Activated CD8-positive, alpha-beta T cell treated with anti-CD3 and anti-CD28 coated beads for 36 hours (primary cell): ENCODE measurements at regions not wholly inside any gene's neighbourhood (a gene's known extent, or its start where the extent isn't known, plus 50 kb on each side); places are given as distances from the start of the nearest gene placed in this dataset. TPM values are rescaled to one million over a fixed set of nuclear protein-coding genes. Genes with fewer than 3 reads are reported as not detected.
"Not testable (repeated sequence)": the region's sequence is repeated elsewhere in the genome, so short reads cannot be mapped to it uniquely, and the experiment has no call there.

ENCODE experiments used
- ATAC-seq: fragments of 200-7000 bp; cut with Tn5 transposase; one replicate; pipeline ENCODE4 v1.10.0; 2021; ENCODE audit warnings: mild to moderate bottlenecking, moderate library complexity
- CTCF ChIA-PET: fragments of 350-600 bp; sonication (Branson Sonifier 250); formaldehyde crosslinking; loops from one replicate; lab custom pipeline; 2021; ENCODE audit warnings: antibody characterized with exemption; lab: Charles Lee
- POLR2A ChIA-PET: fragments of 350-600 bp; sonication (Branson Sonifier 250); formaldehyde crosslinking; loops from one replicate; lab custom pipeline; 2021; ENCODE audit warnings: antibody characterized with exemption; lab: Charles Lee
- DNase-seq: peaks from one replicate; pipeline ENCODE4 v3.0.0-alpha.2; 2020
- H3K27ac Mint-ChIP-seq: one replicate; pipeline ENCODE4 v1.8.0; 2021; ENCODE audit warnings: mild to moderate bottlenecking, mixed read lengths
- H3K27me3 Mint-ChIP-seq: one replicate; pipeline ENCODE4 v1.8.0; 2021; ENCODE audit warnings: mixed read lengths
- H3K36me3 Mint-ChIP-seq: one replicate; pipeline ENCODE4 v1.8.0; 2021; ENCODE audit warnings: low read depth, mixed read lengths
- H3K4me1 Mint-ChIP-seq: one replicate; pipeline ENCODE4 v1.8.0; 2021; ENCODE audit warnings: low read depth, mixed read lengths
- H3K4me3 Mint-ChIP-seq: one replicate; pipeline ENCODE4 v1.8.0; 2021; ENCODE audit warnings: mild to moderate bottlenecking, moderate library complexity, mixed read lengths
- H3K9me3 Mint-ChIP-seq: one replicate; pipeline ENCODE4 v1.8.0; 2021; ENCODE audit warnings: mixed read lengths
- intact Hi-C: fragments of 100-400 bp; cut with micrococcal nuclease; formaldehyde crosslinking; loops from one replicate; pipeline ENCODE4 v1.10.0; 2022
- microRNA-seq: library from miRNA; unstranded; fragments of <30 nt; microRNA quantifications from one replicate; pipeline ENCODE4 v1.2.0, GENCODE V29; 2022; ENCODE audit warnings: borderline microRNAs expressed, borderline replicate concordance

- DNase-seq, H3K36me3 Mint-ChIP-seq, H3K4me3 Mint-ChIP-seq, POLR2A ChIA-PET, ATAC-seq, H3K4me1 Mint-ChIP-seq, CTCF ChIA-PET, H3K27ac Mint-ChIP-seq, H3K9me3 Mint-ChIP-seq, H3K27me3 Mint-ChIP-seq, intact Hi-C loops: not testable (repeated sequence)
Measured at GRCh38 chr16:70048083-70048482, 66.0 kb upstream of the PDPR start.

GRCh38 chr16:70058056-70058455, 56.1 kb upstream of the PDPR start:
- H3K9me3 Mint-ChIP-seq, ATAC-seq, H3K4me1 Mint-ChIP-seq, H3K27me3 Mint-ChIP-seq, CTCF ChIA-PET, H3K27ac Mint-ChIP-seq, POLR2A ChIA-PET, H3K36me3 Mint-ChIP-seq, H3K4me3 Mint-ChIP-seq, intact Hi-C loops, DNase-seq: not testable (repeated sequence)

DNA sequence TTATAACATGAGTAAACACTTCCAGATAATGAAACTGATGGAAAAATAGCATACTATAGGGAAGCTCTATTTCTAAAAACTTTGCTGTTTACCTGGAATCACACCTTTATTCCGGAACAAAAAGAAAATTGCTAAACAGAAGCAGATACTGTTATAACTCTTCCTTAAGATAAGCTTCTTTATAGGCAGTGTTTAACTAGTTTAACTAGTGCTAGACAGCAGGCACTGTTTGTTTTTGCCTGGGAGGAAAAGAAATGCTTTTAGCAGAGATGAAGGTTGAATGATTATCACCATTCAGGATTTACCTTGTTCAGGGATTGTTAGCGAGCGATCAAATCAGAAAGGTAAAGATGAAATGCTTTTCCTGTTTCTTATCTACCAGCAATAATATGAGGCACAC, 54.7 kb upstream of the PDPR start:
- H3K9me3 Mint-ChIP-seq, CTCF ChIA-PET: not testable (repeated sequence)

DNA sequence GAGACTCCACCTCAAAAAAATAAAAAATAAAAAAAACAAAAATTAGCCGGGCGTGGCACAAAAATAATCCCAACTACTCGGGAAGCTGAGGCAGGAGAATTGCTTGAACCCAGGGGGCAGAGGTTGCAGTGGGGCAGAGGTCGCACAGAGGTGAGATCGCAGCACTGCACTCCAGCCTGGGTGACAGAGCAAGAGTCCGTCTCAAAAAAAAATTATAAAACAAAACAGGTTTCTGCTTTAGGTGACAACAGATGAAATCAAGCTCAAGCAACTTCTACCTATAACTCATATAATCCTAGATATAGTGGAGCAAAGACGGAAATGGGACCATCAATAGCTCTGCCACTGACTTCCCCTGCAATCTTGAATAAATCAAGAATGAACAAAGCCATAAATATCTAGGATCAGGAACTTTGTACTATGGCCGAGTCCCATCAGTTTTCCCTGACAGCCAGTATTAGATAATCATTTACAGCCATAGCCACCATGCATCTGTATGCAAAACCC, 53.6 kb upstream of the PDPR start:
- H3K36me3 Mint-ChIP-seq, POLR2A ChIA-PET, H3K4me3 Mint-ChIP-seq, H3K27me3 Mint-ChIP-seq, CTCF ChIA-PET, ATAC-seq, intact Hi-C loops, H3K27ac Mint-ChIP-seq, DNase-seq, H3K9me3 Mint-ChIP-seq: not testable (repeated sequence)
- peaks cover 10% of the 10 kb centered on the region for H3K4me1 Mint-ChIP-seq

More for the DNA sequence above, 54.7 kb upstream of the PDPR start:
- H3K27me3 Mint-ChIP-seq, H3K27ac Mint-ChIP-seq, H3K36me3 Mint-ChIP-seq, ATAC-seq, POLR2A ChIA-PET, H3K4me3 Mint-ChIP-seq, intact Hi-C loops, DNase-seq: not testable (repeated sequence)
- H3K4me1 Mint-ChIP-seq, result peaks cover 10% of the 10 kb centered on the region

DNA sequence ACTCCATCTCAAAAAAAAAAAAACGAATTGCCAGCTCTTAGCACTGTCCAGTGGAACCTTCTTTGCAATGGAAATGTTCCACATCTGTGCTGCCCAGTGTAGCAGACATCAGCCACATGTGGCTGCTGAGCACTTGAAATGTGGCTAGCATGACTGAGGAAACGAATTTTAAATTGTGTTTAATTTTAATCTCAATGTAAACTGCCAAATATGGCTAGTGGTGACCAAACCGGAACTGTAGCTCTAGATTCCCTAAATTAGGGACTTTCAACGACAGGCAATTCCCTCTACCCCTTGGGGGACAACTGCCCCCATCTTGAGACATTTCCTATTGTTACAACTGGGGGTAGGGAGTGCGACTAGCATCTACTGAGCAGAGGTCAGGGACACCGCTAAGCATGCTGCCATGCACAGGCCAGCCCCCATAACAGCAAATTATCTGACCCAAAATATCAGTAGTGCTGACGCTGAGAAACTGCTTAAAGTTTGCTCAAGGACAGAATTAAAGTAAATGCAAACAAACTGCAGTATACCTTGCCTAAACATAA, 52.4 kb upstream of the PDPR start:
- ATAC-seq, intact Hi-C loops, CTCF ChIA-PET, H3K27ac Mint-ChIP-seq, POLR2A ChIA-PET, H3K27me3 Mint-ChIP-seq, DNase-seq, H3K4me3 Mint-ChIP-seq, H3K9me3 Mint-ChIP-seq, H3K36me3 Mint-ChIP-seq: not testable (repeated sequence)
- H3K4me1 Mint-ChIP-seq, result peaks cover 12% of the 10 kb centered on the region

DNA sequence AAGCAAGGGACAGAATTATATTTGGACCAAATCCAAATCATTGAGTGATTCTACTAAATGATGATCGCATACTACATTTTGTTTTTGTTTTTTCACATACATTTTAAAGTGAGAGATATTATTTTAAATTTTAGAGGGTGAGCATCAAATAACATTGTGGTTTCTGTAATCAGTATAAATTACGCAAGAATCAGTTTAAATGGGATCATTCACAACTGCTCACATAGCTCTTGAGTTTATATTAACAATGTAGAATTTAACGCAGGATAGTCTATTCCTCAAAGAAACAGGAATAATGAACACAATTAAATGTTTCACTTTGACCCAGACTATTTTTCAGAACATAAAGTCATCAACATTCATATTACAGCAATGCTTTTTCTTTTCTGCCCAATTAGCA, 51.2 kb upstream of the PDPR start:
- not testable (repeated sequence) for H3K4me3 Mint-ChIP-seq, ATAC-seq

More for the DNA sequence above, 51.2 kb upstream of the PDPR start:
- intact Hi-C loops, H3K27ac Mint-ChIP-seq, DNase-seq, H3K9me3 Mint-ChIP-seq, H3K27me3 Mint-ChIP-seq, CTCF ChIA-PET, H3K36me3 Mint-ChIP-seq, POLR2A ChIA-PET: not testable (repeated sequence)
- peaks cover 13% of the 10 kb centered on the region for H3K4me1 Mint-ChIP-seq

Small RNA genes in the stretch of these regions (microRNA-seq; reads per million reads assigned to microRNA genes)
- not detected for gene MIR1972-2
